A549 (cell line): ENCODE measurements at regions not wholly inside any gene's neighbourhood (a gene's known extent, or its start where the extent isn't known, plus 50 kb on each side); places are given as distances from the start of the nearest gene placed in this dataset.

Experiments used
- CBX8 ChIP-seq: fragments of 200-600 bp; sonication (generic); IDR thresholded peaks from 2 replicates; pipeline ENCODE4 v1.6.1; 2016
- CHD4 ChIP-seq: fragments of 200-600 bp; sonication (generic); IDR thresholded peaks from 2 replicates; pipeline ENCODE4 v1.6.1; 2016; ENCODE audit warnings: antibody characterized with exemption, mild to moderate bottlenecking, borderline replicate concordance
- CTCF ChIP-seq: fragments of >200 bp; sonication (Bioruptor Twin); formaldehyde crosslinking; IDR thresholded peaks from 3 replicates; pipeline ENCODE4 v1.5.1; 2016
- EP300 ChIP-seq, 2 experiments: fragments of >200 bp; sonication (Bioruptor Twin); formaldehyde crosslinking; IDR thresholded peaks; 2 replicates in 1 of 2; 3 replicates in 1 of 2; pipeline ENCODE4 v1.6.1; 2016 to 2017
- JUN ChIP-seq, 2 experiments: fragments of >200 bp; sonication (Bioruptor Twin); formaldehyde crosslinking; IDR thresholded peaks; 2 replicates in 1 of 2; 3 replicates in 1 of 2; pipeline ENCODE4 v1.6.1; 2016 to 2017
- MAX ChIP-seq: IDR thresholded peaks from 2 replicates; pipeline ENCODE4 v1.6.1; 2012
- POLR2A ChIP-seq: IDR thresholded peaks from 2 replicates; pipeline ENCODE4 v1.6.1; 2012; ENCODE audit warnings: mild to moderate bottlenecking, low read length
- RAD21 ChIP-seq, 2 experiments: fragments of >200 bp in 1 of 2; sonication (Bioruptor Twin) in 1 of 2; formaldehyde crosslinking in 1 of 2; IDR thresholded peaks in 1 of 2; conservative IDR thresholded peaks in 1 of 2; 2 replicates in 1 of 2; 3 replicates in 1 of 2; pipeline ENCODE4 v1.6.1; 2012 to 2018; ENCODE audit warnings: inconsistent platforms in 1 of 2
- RARB ChIP-seq: fragments of 250-450 bp; sonication (Bioruptor Pico); IDR thresholded peaks from 2 replicates; pipeline ENCODE4 v1.8.0; 2021; ENCODE audit warnings: mild to moderate bottlenecking, moderate library complexity

- TF ChIP-seq RAD21 (conservative IDR thresholded peaks at IDR 0.05 in 1 of 2, IDR thresholded peaks at IDR 0.05 in 1 of 2), result no peak
- TF ChIP-seq EP300 (IDR thresholded peaks at IDR 0.05), result no peak
- no peak for TF ChIP-seq CBX8
- TF ChIP-seq MAX, result no peak
- no peak for TF ChIP-seq CTCF
- no peak for TF ChIP-seq CHD4
- TF ChIP-seq JUN (IDR thresholded peaks at IDR 0.05), result no peak
- TF ChIP-seq POLR2A, result no peak
- no peak for TF ChIP-seq RARB (CRISPR knock-in tag)
Measured at GRCh38 chr9:32869404-32869803, 86.1 kb downstream of the TMEM215 start.
